ENCODE measurements at regions not wholly inside any gene's neighbourhood (a gene's known extent, or its start where the extent isn't known, plus 50 kb on each side); places are given as distances from the start of the nearest gene placed in this dataset.
"Not testable (repeated sequence)": the region's sequence is repeated elsewhere in the genome, so short reads cannot be mapped to it uniquely, and the experiment has no call there.

- DNase-seq; ATAC-seq; H3K27ac ChIP-seq; H3K9me3 ChIP-seq; intact Hi-C loops (cut with DNase I); H3K36me3 ChIP-seq (ENCODE audit: insufficient read depth in 1 of 2, low read depth in 1 of 2); H3K4me1 ChIP-seq; H3K27me3 ChIP-seq (ENCODE audit: insufficient read depth in 3 of 3, low read length in 2 of 3); H3K4me3 ChIP-seq: not testable (repeated sequence)
- WGBS, 3 donors, result no CpG with 5 or more reads among the region's 2 CpGs
These were observed 207.8 kb downstream of the USP6NL start for GRCh38 chr10:11403646-11404045.

- no peaks in the 10 kb centered on the region for H3K4me1 ChIP-seq
- no peaks in the 10 kb centered on the region for H3K36me3 ChIP-seq (ENCODE audit: insufficient read depth in 1 of 2, low read depth in 1 of 2)
- H3K9me3 ChIP-seq, result no peaks in the 10 kb centered on the region
- no peaks in the 10 kb centered on the region for H3K27me3 ChIP-seq (ENCODE audit: insufficient read depth in 3 of 3, low read length in 2 of 3)
- H3K4me3 ChIP-seq, result no peak overlapping the region
- 77 to 85% (median 82%) methylated on average over 11 of the region's 11 CpGs for WGBS, 3 donors
- no peak overlapping the region for H3K27ac ChIP-seq
- DNase-seq (no peak), ATAC-seq (no peak)
- intact Hi-C loops (cut with DNase I), result no loop called here
- TF ChIP-seq CTCF (IDR thresholded peaks at IDR 0.05), result no peak
These were observed 208.3 kb downstream of the USP6NL start for GRCh38 chr10:11403116-11403515.

- H3K4me1 ChIP-seq, result no peaks in the 10 kb centered on the region
- no peak for TF ChIP-seq CTCF (IDR thresholded peaks at IDR 0.05)
- WGBS, 3 donors, result 43 to 100% (median 99%) methylated on average over 2 of the region's 2 CpGs
- no peak overlapping the region for H3K4me3 ChIP-seq
- intact Hi-C loops (cut with DNase I), result no loop called here
- H3K27me3 ChIP-seq (ENCODE audit: insufficient read depth in 3 of 3, low read length in 2 of 3), result no peaks in the 10 kb centered on the region
- no peaks in the 10 kb centered on the region for H3K9me3 ChIP-seq
- H3K27ac ChIP-seq, result no peak overlapping the region
- no peaks in the 10 kb centered on the region for H3K36me3 ChIP-seq (ENCODE audit: insufficient read depth in 1 of 2, low read depth in 1 of 2)
- DNase-seq (no peak), ATAC-seq (no peak)
These were observed 209.1 kb downstream of the USP6NL start for GRCh38 chr10:11402392-11402791.

- no peak for TF ChIP-seq CTCF (IDR thresholded peaks at IDR 0.05)
- Histone ChIP-seq H3K9me3 (no peaks in the 10 kb centered on the region), H3K27me3 (ENCODE audit: insufficient read depth in 3 of 3, low read length in 2 of 3) (no peaks in the 10 kb centered on the region), H3K27ac (no peak overlapping the region), H3K36me3 (ENCODE audit: insufficient read depth in 1 of 2, low read depth in 1 of 2) (no peaks in the 10 kb centered on the region), H3K4me3 (no peak overlapping the region), H3K4me1 (no peaks in the 10 kb centered on the region)
- intact Hi-C loops (cut with DNase I), result no loop called here
- 72 to 79% (median 76%) methylated on average over 16 of the region's 16 CpGs for WGBS, 3 donors
- DNase-seq (no peak), ATAC-seq (no peak)
These were observed 209.9 kb downstream of the USP6NL start for GRCh38 chr10:11401264-11402235.

- 29 to 41% (median 40%) methylated on average over 8 of the region's 8 CpGs for WGBS, 3 donors
- intact Hi-C loops (cut with DNase I), result no loop called here
- Histone ChIP-seq H3K36me3 (ENCODE audit: insufficient read depth in 1 of 2, low read depth in 1 of 2) (no peaks in the 10 kb centered on the region), H3K4me1 (no peaks in the 10 kb centered on the region), H3K4me3 (no peak overlapping the region), H3K9me3 (no peaks in the 10 kb centered on the region), H3K27me3 (ENCODE audit: insufficient read depth in 3 of 3, low read length in 2 of 3) (peaks cover 0 to 3% (median 0%) of the 10 kb centered on the region in 3 donors), H3K27ac (no peak overlapping the region)
- no peak for TF ChIP-seq CTCF (IDR thresholded peaks at IDR 0.05)
- peak; percentile 21 to 64 (median 53) for ATAC-seq
- DNase-seq, result peak; percentile 43 to 81
These were observed 213.4 kb downstream of the USP6NL start for GRCh38 chr10:11397980-11398580.
